GM12873 (cell line): ENCODE measurements at regions not wholly inside any gene's neighbourhood (a gene's known extent, or its start where the extent isn't known, plus 50 kb on each side); places are given as distances from the start of the nearest gene placed in this dataset.

Experiments
- CTCF ChIP-seq: IDR thresholded peaks from 2 replicates; pipeline ENCODE4 v1.5.1; 2012; ENCODE audit warnings: low read depth, mild to moderate bottlenecking, moderate library complexity, low read length, control low read depth; ENCODE audit not compliant: insufficient read depth; ENCODE audit errors: missing control alignments

GRCh38 chr6:153634416-153634815, 404.6 kb upstream of the OPRM1 start:
- no peak for TF ChIP-seq CTCF

GRCh38 chr6:153625089-153625488, 414.0 kb upstream of the OPRM1 start:
- TF ChIP-seq CTCF = no peak

GRCh38 chr6:153624528-153624927, 414.5 kb upstream of the OPRM1 start:
- no peak for TF ChIP-seq CTCF

- TF ChIP-seq CTCF = no peak
Observed at GRCh38 chr6:153623496-153623895, 415.5 kb upstream of the OPRM1 start.

- TF ChIP-seq CTCF = no peak
Observed at GRCh38 chr6:153621491-153621890, 417.5 kb upstream of the OPRM1 start.

- TF ChIP-seq CTCF = no peak
Observed at GRCh38 chr6:153621070-153621469, 418.0 kb upstream of the OPRM1 start.

GRCh38 chr6:153618371-153619322, 420.4 kb upstream of the OPRM1 start:
- no peak for TF ChIP-seq CTCF
